ENCODE measurements at regions not wholly inside any gene's neighbourhood (a gene's known extent, or its start where the extent isn't known, plus 50 kb on each side); places are given as distances from the start of the nearest gene placed in this dataset.
"Not testable (repeated sequence)": the region's sequence is repeated elsewhere in the genome, so short reads cannot be mapped to it uniquely, and the experiment has no call there.

DNA sequence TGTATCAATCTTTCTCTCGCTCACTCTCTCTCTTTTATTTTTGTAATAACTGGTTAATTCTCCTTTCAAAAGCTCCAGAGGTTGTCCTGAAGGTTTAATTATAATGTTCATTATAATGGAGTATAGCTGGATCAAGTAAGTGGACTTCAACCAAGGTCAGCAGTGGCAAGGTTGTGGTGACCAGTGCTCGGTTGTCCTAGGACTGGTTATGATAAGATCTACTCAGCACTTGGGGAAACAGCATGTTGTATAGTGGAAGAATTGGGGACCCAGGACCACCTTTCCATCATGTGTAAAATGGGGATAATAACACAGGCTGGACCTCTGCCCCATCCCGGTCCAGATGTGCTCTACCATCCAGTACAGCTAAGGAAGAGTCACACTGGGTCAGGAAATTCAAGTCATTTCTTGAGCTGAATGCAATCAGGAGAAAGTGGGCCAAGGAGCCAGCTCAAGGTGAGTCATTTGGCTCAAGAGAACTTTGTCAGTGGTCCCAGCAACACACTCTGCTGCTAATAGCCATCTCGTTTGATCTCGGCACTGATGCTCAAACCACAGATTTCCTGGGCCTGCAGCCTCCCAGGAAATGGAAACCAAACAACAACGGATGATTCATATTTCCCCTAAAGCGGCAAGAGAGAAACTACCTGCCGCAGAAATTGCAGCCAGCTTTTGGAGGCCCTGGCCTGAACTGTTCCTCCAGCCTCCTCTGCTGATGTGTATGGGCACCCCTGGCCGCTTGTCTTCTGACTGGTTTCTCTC, 123.6 kb upstream of the RBPJ start (continued):
- TF ChIP-seq, protein P1, sequence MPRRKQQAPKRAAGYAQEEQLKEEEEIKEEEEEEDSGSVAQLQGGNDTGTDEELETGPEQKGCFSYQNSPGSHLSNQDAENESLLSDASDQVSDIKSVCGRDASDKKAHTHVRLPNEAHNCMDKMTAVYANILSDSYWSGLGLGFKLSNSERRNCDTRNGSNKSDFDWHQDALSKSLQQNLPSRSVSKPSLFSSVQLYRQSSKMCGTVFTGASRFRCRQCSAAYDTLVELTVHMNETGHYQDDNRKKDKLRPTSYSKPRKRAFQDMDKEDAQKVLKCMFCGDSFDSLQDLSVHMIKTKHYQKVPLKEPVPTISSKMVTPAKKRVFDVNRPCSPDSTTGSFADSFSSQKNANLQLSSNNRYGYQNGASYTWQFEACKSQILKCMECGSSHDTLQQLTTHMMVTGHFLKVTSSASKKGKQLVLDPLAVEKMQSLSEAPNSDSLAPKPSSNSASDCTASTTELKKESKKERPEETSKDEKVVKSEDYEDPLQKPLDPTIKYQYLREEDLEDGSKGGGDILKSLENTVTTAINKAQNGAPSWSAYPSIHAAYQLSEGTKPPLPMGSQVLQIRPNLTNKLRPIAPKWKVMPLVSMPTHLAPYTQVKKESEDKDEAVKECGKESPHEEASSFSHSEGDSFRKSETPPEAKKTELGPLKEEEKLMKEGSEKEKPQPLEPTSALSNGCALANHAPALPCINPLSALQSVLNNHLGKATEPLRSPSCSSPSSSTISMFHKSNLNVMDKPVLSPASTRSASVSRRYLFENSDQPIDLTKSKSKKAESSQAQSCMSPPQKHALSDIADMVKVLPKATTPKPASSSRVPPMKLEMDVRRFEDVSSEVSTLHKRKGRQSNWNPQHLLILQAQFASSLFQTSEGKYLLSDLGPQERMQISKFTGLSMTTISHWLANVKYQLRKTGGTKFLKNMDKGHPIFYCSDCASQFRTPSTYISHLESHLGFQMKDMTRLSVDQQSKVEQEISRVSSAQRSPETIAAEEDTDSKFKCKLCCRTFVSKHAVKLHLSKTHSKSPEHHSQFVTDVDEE (CRISPR knock-in tag; IDR thresholded peaks at IDR 0.05): no peak
- TF ChIP-seq OSR1 (CRISPR knock-in tag; IDR thresholded peaks at IDR 0.05) (no peak), TOX (CRISPR knock-in tag; IDR thresholded peaks at IDR 0.05; ENCODE audit: borderline replicate concordance) (no peak), ZNF565 (CRISPR knock-in tag; conservative IDR thresholded peaks at IDR 0.05; ENCODE audit: low read depth) (no peak), ZFP30 (CRISPR knock-in tag; IDR thresholded peaks at IDR 0.05) (no peak), PATZ1 (CRISPR knock-in tag; IDR thresholded peaks at IDR 0.05; ENCODE audit: borderline replicate concordance) (no peak), ISL1 (CRISPR knock-in tag; IDR thresholded peaks at IDR 0.05) (no peak)

DNA sequence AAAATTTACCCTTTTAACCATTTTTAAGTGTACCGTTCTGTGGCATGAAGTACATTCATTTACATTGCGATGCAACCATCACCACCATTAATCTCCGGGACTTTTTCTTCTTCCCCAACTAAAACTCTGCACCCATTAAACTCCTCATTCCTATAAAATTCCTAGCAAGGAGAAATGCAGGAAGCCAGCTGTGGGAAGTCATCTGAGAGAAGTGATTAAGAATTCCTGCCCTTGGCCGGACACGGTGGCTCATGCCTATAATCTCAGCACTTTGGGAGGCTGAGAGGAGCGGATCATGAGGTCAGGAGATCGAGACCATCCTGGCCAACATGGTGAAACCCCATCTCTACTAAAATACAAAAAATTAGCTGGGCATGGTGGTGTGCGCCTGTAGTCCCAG, 121.9 kb upstream of the RBPJ start:
- ATAC-seq: not testable (repeated sequence)

GRCh38 chr4:26199596-26199995, 121.2 kb upstream of the RBPJ start:
- TF ChIP-seq RARB (CRISPR knock-in tag; IDR thresholded peaks at IDR 0.05) (no peak), ZFP3 (CRISPR knock-in tag; IDR thresholded peaks at IDR 0.05) (no peak), ZNF565 (CRISPR knock-in tag; conservative IDR thresholded peaks at IDR 0.05; ENCODE audit: low read depth) (no peak), BACH2 (CRISPR knock-in tag; IDR thresholded peaks at IDR 0.05; ENCODE audit: borderline replicate concordance) (no peak), SNAI2 (CRISPR knock-in tag; IDR thresholded peaks at IDR 0.05) (no peak), GLIS3 (CRISPR knock-in tag; IDR thresholded peaks at IDR 0.05) (no peak), ZC3H10 (CRISPR knock-in tag; IDR thresholded peaks at IDR 0.05) (no peak), TCF4 (CRISPR knock-in tag; IDR thresholded peaks at IDR 0.05; ENCODE audit: borderline replicate concordance) (no peak), ARNTL (CRISPR knock-in tag; IDR thresholded peaks at IDR 0.05; ENCODE audit: borderline replicate concordance, low read depth) (no peak), CSRNP3 (CRISPR knock-in tag; IDR thresholded peaks at IDR 0.05) (no peak), OSR1 (CRISPR knock-in tag; IDR thresholded peaks at IDR 0.05) (no peak), PATZ1 (CRISPR knock-in tag; IDR thresholded peaks at IDR 0.05; ENCODE audit: borderline replicate concordance) (no peak), POU6F1 (CRISPR knock-in tag; IDR thresholded peaks at IDR 0.05; ENCODE audit: borderline replicate concordance, low read depth) (no peak), TOX (CRISPR knock-in tag; IDR thresholded peaks at IDR 0.05; ENCODE audit: borderline replicate concordance) (no peak), ZNF8 (CRISPR knock-in tag; IDR thresholded peaks at IDR 0.05) (no peak)
- TF ChIP-seq, protein P1 (CRISPR knock-in tag; IDR thresholded peaks at IDR 0.05): no peak
- no peak for ATAC-seq
